ENCODE measurements at regions not wholly inside any gene's neighbourhood (a gene's known extent, or its start where the extent isn't known, plus 50 kb on each side); places are given as distances from the start of the nearest gene placed in this dataset.

DNA sequence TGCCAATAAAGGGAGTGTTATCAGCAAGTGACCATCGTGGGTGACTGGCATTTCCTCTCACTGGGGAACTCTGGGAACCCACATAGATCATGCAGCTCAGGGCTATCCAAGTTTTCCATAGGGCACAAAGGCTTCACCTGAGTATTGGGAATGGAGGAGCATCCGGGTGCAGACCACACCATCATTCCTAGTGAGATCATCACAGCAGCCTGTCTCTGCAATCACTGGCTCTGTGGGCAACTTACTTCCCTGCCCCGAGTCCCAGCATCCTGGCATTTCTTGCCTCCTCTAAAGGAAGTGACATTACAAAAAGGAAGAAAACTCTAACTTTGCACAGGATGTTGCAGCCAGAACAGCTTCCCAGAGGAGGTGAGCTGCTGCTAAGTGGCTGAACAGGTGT lies 80.6 kb upstream of the SHB start:
- no peak overlapping the region for H3K27ac ChIP-seq (ENCODE audit: low read length)
- no peaks in the 10 kb centered on the region for H3K9me3 ChIP-seq (ENCODE audit: insufficient read depth, low read length)
- H3K79me2 ChIP-seq (ENCODE audit: low read length), result no peaks in the 10 kb centered on the region
- no peak overlapping the region for H3K4me3 ChIP-seq (ENCODE audit: low read length)
- H3K27me3 ChIP-seq (ENCODE audit: low read depth, low read length), result peaks cover 19% of the 10 kb centered on the region; the same call in 1 of the 2 replicates
- no peak for TF ChIP-seq EZH2phosphoT487 (IDR thresholded peaks at IDR 0.05; ENCODE audit: low read depth)
- H3K4me2 ChIP-seq (ENCODE audit: low read length), result no peak overlapping the region
- H3K4me1 ChIP-seq (ENCODE audit: low read length), result no peaks in the 10 kb centered on the region
- H3K36me3 ChIP-seq (replicated peaks; ENCODE audit: low read depth, low read length), result no peaks in the 10 kb centered on the region
- no peaks in the 10 kb centered on the region for H4K20me1 ChIP-seq (ENCODE audit: insufficient read depth, low read length)
- no peak overlapping the region for H2AFZ ChIP-seq (ENCODE audit: low read depth, low read length)
- no peak overlapping the region for H3K9ac ChIP-seq (ENCODE audit: low read length)

DNA sequence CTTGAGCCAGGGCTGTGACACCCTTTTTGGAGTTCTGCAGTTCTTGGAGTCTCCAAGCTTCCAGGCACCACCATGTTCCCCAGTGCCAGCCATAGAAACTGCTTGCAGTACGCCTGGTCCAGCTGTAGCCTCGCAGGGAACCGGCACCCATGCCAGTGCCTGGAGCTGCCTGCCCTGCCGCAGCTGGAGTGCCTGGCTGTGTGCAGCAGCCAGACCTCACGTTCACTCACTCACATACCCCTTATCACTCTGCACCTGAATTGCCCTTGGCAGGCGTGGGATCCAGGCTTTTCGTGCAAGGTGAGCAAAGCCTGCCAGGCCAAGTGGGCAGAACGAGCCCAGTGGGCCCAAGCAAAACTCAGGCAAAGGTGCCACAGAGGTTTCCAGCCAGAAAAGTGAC lies 77.8 kb upstream of the SHB start:
- Histone ChIP-seq H3K4me3 (ENCODE audit: low read length) (no peak overlapping the region), H3K4me1 (ENCODE audit: low read length) (peaks cover 1% of the 10 kb centered on the region), H3K27ac (ENCODE audit: low read length) (no peak overlapping the region), H2AFZ (ENCODE audit: low read depth, low read length) (no peak overlapping the region), H4K20me1 (ENCODE audit: insufficient read depth, low read length) (no peaks in the 10 kb centered on the region), H3K4me2 (ENCODE audit: low read length) (no peak overlapping the region), H3K9me3 (ENCODE audit: insufficient read depth, low read length) (no peaks in the 10 kb centered on the region), H3K79me2 (ENCODE audit: low read length) (no peaks in the 10 kb centered on the region), H3K36me3 (replicated peaks; ENCODE audit: low read depth, low read length) (no peaks in the 10 kb centered on the region), H3K9ac (ENCODE audit: low read length) (no peak overlapping the region), H3K27me3 (ENCODE audit: low read depth, low read length) (peaks cover 40% of the 10 kb centered on the region)
- TF ChIP-seq EZH2phosphoT487 (IDR thresholded peaks at IDR 0.05; ENCODE audit: low read depth) (no peak), CTCF (IDR thresholded peaks at IDR 0.05; ENCODE audit: low read depth, low read length) (no peak)

DNA sequence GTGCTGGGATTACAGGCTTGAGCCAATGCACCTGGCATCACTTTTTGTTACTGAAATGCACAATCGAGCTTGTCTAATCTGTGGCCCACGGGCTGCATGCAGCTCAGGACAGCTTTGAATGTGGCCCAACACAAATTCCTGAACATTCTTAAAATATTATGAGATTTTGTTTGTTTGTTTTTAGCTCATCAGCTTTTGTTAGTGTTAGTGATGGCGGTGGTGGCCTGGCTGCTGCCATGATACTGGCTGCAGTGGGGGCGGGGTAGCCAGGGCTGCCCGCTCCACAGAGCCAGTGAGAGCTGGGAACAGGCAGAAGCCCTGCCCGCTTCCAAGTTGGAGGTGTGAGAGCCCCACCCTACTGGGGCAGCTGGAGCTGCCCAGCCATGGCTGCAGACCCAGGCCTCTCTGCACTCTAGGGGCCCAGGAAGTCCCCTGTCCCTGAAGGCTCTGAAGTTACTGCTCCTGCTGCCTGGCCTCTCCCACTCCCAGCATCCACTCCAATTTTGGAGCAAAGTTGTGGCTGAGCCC lies 76.6 kb upstream of the SHB start:
- Histone ChIP-seq H2AFZ (ENCODE audit: low read depth, low read length) (no peak overlapping the region), H3K36me3 (replicated peaks; ENCODE audit: low read depth, low read length) (no peaks in the 10 kb centered on the region), H3K79me2 (ENCODE audit: low read length) (no peaks in the 10 kb centered on the region), H3K9ac (ENCODE audit: low read length) (no peak overlapping the region), H3K9me3 (ENCODE audit: insufficient read depth, low read length) (no peaks in the 10 kb centered on the region), H3K27ac (ENCODE audit: low read length) (no peak overlapping the region), H3K27me3 (ENCODE audit: low read depth, low read length) (peaks cover 52% of the 10 kb centered on the region), H3K4me1 (ENCODE audit: low read length) (peaks cover 6% of the 10 kb centered on the region), H3K4me2 (ENCODE audit: low read length) (no peak overlapping the region), H3K4me3 (ENCODE audit: low read length) (no peak overlapping the region), H4K20me1 (ENCODE audit: insufficient read depth, low read length) (no peaks in the 10 kb centered on the region)
- no peak for TF ChIP-seq EZH2phosphoT487 (IDR thresholded peaks at IDR 0.05; ENCODE audit: low read depth)
- no peak for TF ChIP-seq CTCF (IDR thresholded peaks at IDR 0.05; ENCODE audit: low read depth, low read length)

DNA sequence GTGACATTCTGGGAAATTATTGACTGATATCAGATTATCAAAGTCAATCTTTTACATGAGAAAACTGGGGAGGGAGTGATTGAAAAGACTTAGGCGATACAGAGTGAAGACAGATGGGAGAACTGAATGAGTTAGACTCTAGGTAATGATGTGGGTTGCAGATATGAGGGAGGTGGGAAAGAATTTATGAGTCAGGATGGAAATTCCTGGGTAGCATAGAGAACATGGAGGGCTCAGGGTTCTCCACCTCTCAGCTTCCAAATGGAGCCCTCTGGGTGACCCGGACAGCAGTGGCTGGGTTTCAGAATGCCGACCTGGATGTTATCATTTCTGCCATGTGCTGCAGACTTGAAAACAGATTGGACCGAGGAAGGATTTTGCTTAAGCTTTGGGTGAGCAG lies 75.4 kb upstream of the SHB start:
- Histone ChIP-seq H3K4me3 (ENCODE audit: low read length) (no peak overlapping the region), H3K4me2 (ENCODE audit: low read length) (no peak overlapping the region), H3K27ac (ENCODE audit: low read length) (no peak overlapping the region), H3K4me1 (ENCODE audit: low read length) (peaks cover 6% of the 10 kb centered on the region), H3K9me3 (ENCODE audit: insufficient read depth, low read length) (no peaks in the 10 kb centered on the region), H3K36me3 (replicated peaks; ENCODE audit: low read depth, low read length) (no peaks in the 10 kb centered on the region), H3K9ac (ENCODE audit: low read length) (no peak overlapping the region), H2AFZ (ENCODE audit: low read depth, low read length) (no peak overlapping the region), H4K20me1 (ENCODE audit: insufficient read depth, low read length) (no peaks in the 10 kb centered on the region), H3K27me3 (ENCODE audit: low read depth, low read length) (peaks cover 50% of the 10 kb centered on the region), H3K79me2 (ENCODE audit: low read length) (no peaks in the 10 kb centered on the region)
- no peak for TF ChIP-seq CTCF (IDR thresholded peaks at IDR 0.05; ENCODE audit: low read depth, low read length)
- no peak for TF ChIP-seq EZH2phosphoT487 (IDR thresholded peaks at IDR 0.05; ENCODE audit: low read depth)

Measured in OCI-LY3 (cell line).